ENCODE measurements at regions not wholly inside any gene's neighbourhood (a gene's known extent, or its start where the extent isn't known, plus 50 kb on each side); places are given as distances from the start of the nearest gene placed in this dataset.

GRCh38 chr11:56906683-56907148 is 82.0 kb upstream of the OR5AK2 start:
- Histone ChIP-seq H3K27me3 (replicated peaks; ENCODE audit: control insufficient read depth, insufficient read depth, low read length) (peaks cover 9% of the 10 kb centered on the region), H3K9me3 (ENCODE audit: control insufficient read depth, low read length) (no peaks in the 10 kb centered on the region), H3K4me3 (ENCODE audit: low read length) (no peak overlapping the region), H3K4me1 (ENCODE audit: control insufficient read depth, insufficient read depth, low read length) (peaks cover 4% of the 10 kb centered on the region), H3K36me3 (ENCODE audit: control insufficient read depth, insufficient read depth, low read length, severe bottlenecking) (no peaks in the 10 kb centered on the region), H3K9ac (ENCODE audit: low read length) (no peak overlapping the region)
- DNase-seq (ENCODE audit: low read depth), result no peak

GRCh38 chr11:56905936-56906335 is 82.8 kb upstream of the OR5AK2 start:
- H3K9ac ChIP-seq (ENCODE audit: low read length), result no peak overlapping the region
- H3K4me3 ChIP-seq (ENCODE audit: low read length), result no peak overlapping the region
- peaks cover 1% of the 10 kb centered on the region for H3K4me1 ChIP-seq (ENCODE audit: control insufficient read depth, insufficient read depth, low read length)
- no peak for DNase-seq (ENCODE audit: low read depth)
- peaks cover 9% of the 10 kb centered on the region for H3K27me3 ChIP-seq (replicated peaks; ENCODE audit: control insufficient read depth, insufficient read depth, low read length)
- no peaks in the 10 kb centered on the region for H3K9me3 ChIP-seq (ENCODE audit: control insufficient read depth, low read length)
- H3K36me3 ChIP-seq (ENCODE audit: control insufficient read depth, insufficient read depth, low read length, severe bottlenecking), result no peaks in the 10 kb centered on the region

GRCh38 chr11:56905442-56905841 is 83.3 kb upstream of the OR5AK2 start:
- no peaks in the 10 kb centered on the region for H3K4me1 ChIP-seq (ENCODE audit: control insufficient read depth, insufficient read depth, low read length)
- peaks cover 9% of the 10 kb centered on the region for H3K27me3 ChIP-seq (replicated peaks; ENCODE audit: control insufficient read depth, insufficient read depth, low read length)
- H3K9me3 ChIP-seq (ENCODE audit: control insufficient read depth, low read length), result no peaks in the 10 kb centered on the region
- no peak overlapping the region for H3K9ac ChIP-seq (ENCODE audit: low read length)
- H3K36me3 ChIP-seq (ENCODE audit: control insufficient read depth, insufficient read depth, low read length, severe bottlenecking), result no peaks in the 10 kb centered on the region
- no peak overlapping the region for H3K4me3 ChIP-seq (ENCODE audit: low read length)
- no peak for DNase-seq (ENCODE audit: low read depth)

GRCh38 chr11:56898856-56899255 is 89.9 kb upstream of the OR5AK2 start:
- no peak for DNase-seq (ENCODE audit: low read depth)

GRCh38 chr11:56890584-56891305 is 98.0 kb upstream of the OR5AK2 start:
- H3K9me3 ChIP-seq (ENCODE audit: control insufficient read depth, low read length), result no peaks in the 10 kb centered on the region
- no peak overlapping the region for H3K4me3 ChIP-seq (ENCODE audit: low read length)
- H3K36me3 ChIP-seq (ENCODE audit: control insufficient read depth, insufficient read depth, low read length, severe bottlenecking), result no peaks in the 10 kb centered on the region
- H3K4me1 ChIP-seq (ENCODE audit: control insufficient read depth, insufficient read depth, low read length), result peaks cover 32% of the 10 kb centered on the region
- H3K27me3 ChIP-seq (replicated peaks; ENCODE audit: control insufficient read depth, insufficient read depth, low read length), result peaks cover 4% of the 10 kb centered on the region
- DNase-seq (ENCODE audit: low read depth), result no peak
- H3K9ac ChIP-seq (ENCODE audit: low read length), result no peak overlapping the region

More at GRCh38 chr11:56898856-56899255, 89.9 kb upstream of the OR5AK2 start:
- Histone ChIP-seq H3K4me3 (ENCODE audit: low read length) (no peak overlapping the region), H3K36me3 (ENCODE audit: control insufficient read depth, insufficient read depth, low read length, severe bottlenecking) (no peaks in the 10 kb centered on the region), H3K27me3 (replicated peaks; ENCODE audit: control insufficient read depth, insufficient read depth, low read length) (peaks cover 13% of the 10 kb centered on the region), H3K9me3 (ENCODE audit: control insufficient read depth, low read length) (no peaks in the 10 kb centered on the region), H3K4me1 (ENCODE audit: control insufficient read depth, insufficient read depth, low read length) (no peaks in the 10 kb centered on the region), H3K9ac (ENCODE audit: low read length) (no peak overlapping the region)

- H3K27me3 ChIP-seq (replicated peaks; ENCODE audit: control insufficient read depth, insufficient read depth, low read length), result peaks cover 4% of the 10 kb centered on the region
- no peak overlapping the region for H3K4me3 ChIP-seq (ENCODE audit: low read length)
- H3K9me3 ChIP-seq (ENCODE audit: control insufficient read depth, low read length), result no peaks in the 10 kb centered on the region
- no peaks in the 10 kb centered on the region for H3K36me3 ChIP-seq (ENCODE audit: control insufficient read depth, insufficient read depth, low read length, severe bottlenecking)
- peaks cover 40% of the 10 kb centered on the region for H3K4me1 ChIP-seq (ENCODE audit: control insufficient read depth, insufficient read depth, low read length)
- no peak overlapping the region for H3K9ac ChIP-seq (ENCODE audit: low read length)
- no peak for DNase-seq (ENCODE audit: low read depth)
These were observed 98.7 kb upstream of the OR5AK2 start for GRCh38 chr11:56889986-56890385.

GRCh38 chr11:56887940-56888339 is 100.8 kb upstream of the OR5AK2 start:
- Histone ChIP-seq H3K4me1 (ENCODE audit: control insufficient read depth, insufficient read depth, low read length) (peaks cover 42% of the 10 kb centered on the region), H3K9ac (ENCODE audit: low read length) (no peak overlapping the region), H3K4me3 (ENCODE audit: low read length) (no peak overlapping the region), H3K36me3 (ENCODE audit: control insufficient read depth, insufficient read depth, low read length, severe bottlenecking) (no peaks in the 10 kb centered on the region), H3K27me3 (replicated peaks; ENCODE audit: control insufficient read depth, insufficient read depth, low read length) (no peaks in the 10 kb centered on the region), H3K9me3 (ENCODE audit: control insufficient read depth, low read length) (no peaks in the 10 kb centered on the region)
- DNase-seq (ENCODE audit: low read depth), result no peak

GRCh38 chr11:56886455-56886854 is 102.3 kb upstream of the OR5AK2 start:
- peaks cover 42% of the 10 kb centered on the region for H3K4me1 ChIP-seq (ENCODE audit: control insufficient read depth, insufficient read depth, low read length)
- H3K36me3 ChIP-seq (ENCODE audit: control insufficient read depth, insufficient read depth, low read length, severe bottlenecking), result no peaks in the 10 kb centered on the region

GRCh38 chr11:56885854-56886253 is 102.9 kb upstream of the OR5AK2 start:
- DNase-seq (ENCODE audit: low read depth), result no peak
- no peaks in the 10 kb centered on the region for H3K27me3 ChIP-seq (replicated peaks; ENCODE audit: control insufficient read depth, insufficient read depth, low read length)
- H3K4me1 ChIP-seq (ENCODE audit: control insufficient read depth, insufficient read depth, low read length), result peaks cover 40% of the 10 kb centered on the region
- no peaks in the 10 kb centered on the region for H3K36me3 ChIP-seq (ENCODE audit: control insufficient read depth, insufficient read depth, low read length, severe bottlenecking)
- no peak overlapping the region for H3K4me3 ChIP-seq (ENCODE audit: low read length)
- no peaks in the 10 kb centered on the region for H3K9me3 ChIP-seq (ENCODE audit: control insufficient read depth, low read length)
- H3K9ac ChIP-seq (ENCODE audit: low read length), result no peak overlapping the region

More at GRCh38 chr11:56886455-56886854, 102.3 kb upstream of the OR5AK2 start:
- Histone ChIP-seq H3K9ac (ENCODE audit: low read length) (no peak overlapping the region), H3K9me3 (ENCODE audit: control insufficient read depth, low read length) (no peaks in the 10 kb centered on the region), H3K4me3 (ENCODE audit: low read length) (no peak overlapping the region), H3K27me3 (replicated peaks; ENCODE audit: control insufficient read depth, insufficient read depth, low read length) (no peaks in the 10 kb centered on the region)
- DNase-seq (ENCODE audit: low read depth), result no peak

- H3K4me3 ChIP-seq (ENCODE audit: low read length), result no peak overlapping the region
- peak overlapping the region; percentile 19 for H3K9ac ChIP-seq (ENCODE audit: low read length)
- H3K27me3 ChIP-seq (replicated peaks; ENCODE audit: control insufficient read depth, insufficient read depth, low read length), result no peaks in the 10 kb centered on the region
- H3K36me3 ChIP-seq (ENCODE audit: control insufficient read depth, insufficient read depth, low read length, severe bottlenecking), result no peaks in the 10 kb centered on the region
- no peak for DNase-seq (ENCODE audit: low read depth)
- peaks cover 33% of the 10 kb centered on the region for H3K4me1 ChIP-seq (ENCODE audit: control insufficient read depth, insufficient read depth, low read length)
- no peaks in the 10 kb centered on the region for H3K9me3 ChIP-seq (ENCODE audit: control insufficient read depth, low read length)
These were observed 103.5 kb upstream of the OR5AK2 start for GRCh38 chr11:56885177-56885576.

- Histone ChIP-seq H3K4me3 (ENCODE audit: low read length) (no peak overlapping the region), H3K4me1 (ENCODE audit: control insufficient read depth, insufficient read depth, low read length) (peaks cover 24% of the 10 kb centered on the region), H3K9ac (ENCODE audit: low read length) (no peak overlapping the region), H3K36me3 (ENCODE audit: control insufficient read depth, insufficient read depth, low read length, severe bottlenecking) (no peaks in the 10 kb centered on the region), H3K9me3 (ENCODE audit: control insufficient read depth, low read length) (no peaks in the 10 kb centered on the region), H3K27me3 (replicated peaks; ENCODE audit: control insufficient read depth, insufficient read depth, low read length) (no peaks in the 10 kb centered on the region)
- no peak for DNase-seq (ENCODE audit: low read depth)
These were observed 105.2 kb upstream of the OR5AK2 start for GRCh38 chr11:56883371-56883987.
